ENCODE measurements at regions not wholly inside any gene's neighbourhood (a gene's known extent, or its start where the extent isn't known, plus 50 kb on each side); places are given as distances from the start of the nearest gene placed in this dataset.

DNA sequence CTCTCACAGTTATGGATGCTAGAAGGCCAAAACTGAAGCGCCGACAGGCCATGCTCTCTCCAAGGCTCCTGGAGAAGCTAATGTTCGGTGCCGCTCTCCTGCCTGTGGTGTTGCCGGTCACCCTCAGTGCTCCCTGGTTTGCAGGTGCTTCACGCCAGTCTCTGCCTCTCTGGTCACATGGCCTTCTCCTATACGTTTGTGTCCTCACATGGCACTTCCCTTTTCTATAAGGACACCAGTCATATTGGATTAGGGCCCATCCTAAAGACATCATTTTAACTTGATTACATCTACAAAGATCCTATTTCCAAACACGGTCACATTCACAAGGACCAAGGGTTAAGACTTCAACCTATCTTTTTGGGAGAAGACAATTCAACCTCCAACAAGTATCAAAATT lies 671.3 kb upstream of the ARGLU1 start:
- TF ChIP-seq, protein P1, sequence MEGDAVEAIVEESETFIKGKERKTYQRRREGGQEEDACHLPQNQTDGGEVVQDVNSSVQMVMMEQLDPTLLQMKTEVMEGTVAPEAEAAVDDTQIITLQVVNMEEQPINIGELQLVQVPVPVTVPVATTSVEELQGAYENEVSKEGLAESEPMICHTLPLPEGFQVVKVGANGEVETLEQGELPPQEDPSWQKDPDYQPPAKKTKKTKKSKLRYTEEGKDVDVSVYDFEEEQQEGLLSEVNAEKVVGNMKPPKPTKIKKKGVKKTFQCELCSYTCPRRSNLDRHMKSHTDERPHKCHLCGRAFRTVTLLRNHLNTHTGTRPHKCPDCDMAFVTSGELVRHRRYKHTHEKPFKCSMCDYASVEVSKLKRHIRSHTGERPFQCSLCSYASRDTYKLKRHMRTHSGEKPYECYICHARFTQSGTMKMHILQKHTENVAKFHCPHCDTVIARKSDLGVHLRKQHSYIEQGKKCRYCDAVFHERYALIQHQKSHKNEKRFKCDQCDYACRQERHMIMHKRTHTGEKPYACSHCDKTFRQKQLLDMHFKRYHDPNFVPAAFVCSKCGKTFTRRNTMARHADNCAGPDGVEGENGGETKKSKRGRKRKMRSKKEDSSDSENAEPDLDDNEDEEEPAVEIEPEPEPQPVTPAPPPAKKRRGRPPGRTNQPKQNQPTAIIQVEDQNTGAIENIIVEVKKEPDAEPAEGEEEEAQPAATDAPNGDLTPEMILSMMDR (IDR thresholded peaks at IDR 0.05; ENCODE audit: poor library complexity), result no peak
- TF ChIP-seq EZH2phosphoT487 (IDR thresholded peaks at IDR 0.05; ENCODE audit: low read depth, severe bottlenecking, unreplicated experiment) (no peak), EZH2 (IDR thresholded peaks at IDR 0.05; ENCODE audit: borderline replicate concordance) (no peak)

Measured in hepatocyte (in vitro differentiated cells).